ENCODE measurements at regions not wholly inside any gene's neighbourhood (a gene's known extent, or its start where the extent isn't known, plus 50 kb on each side); places are given as distances from the start of the nearest gene placed in this dataset.

DNA sequence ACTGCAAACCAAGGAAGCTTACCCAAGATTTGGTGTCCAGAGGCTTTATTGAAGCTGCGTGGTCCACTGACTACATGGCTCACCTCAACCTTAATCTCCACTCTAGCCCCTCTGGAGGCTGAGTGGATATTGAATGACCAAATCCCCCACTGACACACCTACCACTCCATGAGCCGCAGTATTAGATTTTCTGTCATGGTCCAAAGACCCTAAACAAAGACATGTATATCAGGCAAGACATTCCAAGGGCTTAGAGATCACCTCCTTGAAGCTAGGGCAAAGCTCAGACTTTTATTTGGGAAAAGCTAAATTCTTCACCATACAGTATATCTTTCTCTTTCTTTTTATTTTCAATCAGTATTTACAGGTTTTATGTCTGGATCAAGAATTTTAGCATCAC is 346.2 kb upstream of the CTNND2 start:
- TF ChIP-seq EP300 (IDR thresholded peaks at IDR 0.05), result no peak
- no peak for TF ChIP-seq POLR2A (IDR thresholded peaks at IDR 0.05)
- TF ChIP-seq POLR2AphosphoS5 (IDR thresholded peaks at IDR 0.05), result no peak
- TF ChIP-seq, protein P1, sequence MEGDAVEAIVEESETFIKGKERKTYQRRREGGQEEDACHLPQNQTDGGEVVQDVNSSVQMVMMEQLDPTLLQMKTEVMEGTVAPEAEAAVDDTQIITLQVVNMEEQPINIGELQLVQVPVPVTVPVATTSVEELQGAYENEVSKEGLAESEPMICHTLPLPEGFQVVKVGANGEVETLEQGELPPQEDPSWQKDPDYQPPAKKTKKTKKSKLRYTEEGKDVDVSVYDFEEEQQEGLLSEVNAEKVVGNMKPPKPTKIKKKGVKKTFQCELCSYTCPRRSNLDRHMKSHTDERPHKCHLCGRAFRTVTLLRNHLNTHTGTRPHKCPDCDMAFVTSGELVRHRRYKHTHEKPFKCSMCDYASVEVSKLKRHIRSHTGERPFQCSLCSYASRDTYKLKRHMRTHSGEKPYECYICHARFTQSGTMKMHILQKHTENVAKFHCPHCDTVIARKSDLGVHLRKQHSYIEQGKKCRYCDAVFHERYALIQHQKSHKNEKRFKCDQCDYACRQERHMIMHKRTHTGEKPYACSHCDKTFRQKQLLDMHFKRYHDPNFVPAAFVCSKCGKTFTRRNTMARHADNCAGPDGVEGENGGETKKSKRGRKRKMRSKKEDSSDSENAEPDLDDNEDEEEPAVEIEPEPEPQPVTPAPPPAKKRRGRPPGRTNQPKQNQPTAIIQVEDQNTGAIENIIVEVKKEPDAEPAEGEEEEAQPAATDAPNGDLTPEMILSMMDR (IDR thresholded peaks at IDR 0.05), result no peak
- no peaks in the 10 kb centered on the region for H3K27me3 ChIP-seq
- H3K36me3 ChIP-seq, result no peaks in the 10 kb centered on the region
- no peak overlapping the region for H3K27ac ChIP-seq
- no peak for DNase-seq (ENCODE audit: low spot score in 2 of 2)
- no peaks in the 10 kb centered on the region for H3K9me3 ChIP-seq
- H3K4me3 ChIP-seq, result no peak overlapping the region
- no peaks in the 10 kb centered on the region for H3K4me1 ChIP-seq
- WGBS, result 92% methylated on average over 2 of the region's 2 CpGs

DNA sequence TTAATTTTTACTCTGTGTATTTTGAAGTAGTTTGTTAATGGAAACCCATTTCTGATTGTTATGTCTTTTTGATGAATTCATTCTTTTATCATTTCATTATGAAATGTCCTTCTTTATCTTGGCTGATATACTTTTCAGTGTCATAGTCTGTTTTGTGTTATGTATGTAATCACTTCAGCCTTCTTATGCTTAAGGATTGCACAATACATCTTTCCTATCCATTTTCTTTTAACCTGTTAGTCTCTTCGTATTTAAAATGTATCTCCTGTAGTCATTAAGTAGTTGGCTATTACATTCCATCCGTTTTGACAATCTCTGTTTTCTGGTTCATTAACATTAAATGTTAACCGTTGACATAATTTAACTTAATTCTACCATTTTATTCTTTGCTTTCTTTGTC is 344.6 kb upstream of the CTNND2 start:
- Histone ChIP-seq H3K4me3 (no peak overlapping the region), H3K9me3 (no peaks in the 10 kb centered on the region), H3K27me3 (no peaks in the 10 kb centered on the region), H3K36me3 (no peaks in the 10 kb centered on the region), H3K4me1 (no peaks in the 10 kb centered on the region), H3K27ac (no peak overlapping the region)
- no peak for TF ChIP-seq POLR2A (IDR thresholded peaks at IDR 0.05)
- no peak for TF ChIP-seq EP300 (IDR thresholded peaks at IDR 0.05)
- TF ChIP-seq, protein P1 (IDR thresholded peaks at IDR 0.05), result no peak
- TF ChIP-seq POLR2AphosphoS5 (IDR thresholded peaks at IDR 0.05), result no peak
- DNase-seq (ENCODE audit: low spot score in 2 of 2), result no peak
- 83% methylated on average over 3 of the region's 3 CpGs for WGBS

DNA sequence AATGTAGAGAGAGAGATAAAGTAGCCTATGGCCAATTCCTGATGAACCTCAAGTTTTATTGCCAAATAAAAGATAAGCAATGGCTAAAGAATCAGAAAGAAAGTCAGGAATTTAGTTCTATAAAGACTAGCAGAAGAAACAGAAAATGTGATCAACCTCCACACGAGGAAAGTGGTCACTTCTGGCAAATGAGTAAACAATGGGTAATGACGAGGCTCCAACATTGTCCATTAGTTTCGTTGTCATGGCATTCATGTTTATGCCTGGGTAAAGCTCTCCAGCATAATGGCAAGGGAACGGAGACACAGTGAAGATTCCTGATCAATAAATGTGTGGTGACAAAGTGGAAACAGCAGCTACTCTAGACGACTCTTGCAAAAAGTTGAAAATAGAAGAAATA is 341.8 kb upstream of the CTNND2 start:
- TF ChIP-seq POLR2AphosphoS5 (IDR thresholded peaks at IDR 0.05) (no peak), POLR2A (IDR thresholded peaks at IDR 0.05) (no peak), EP300 (IDR thresholded peaks at IDR 0.05) (no peak)
- TF ChIP-seq, protein P1 (IDR thresholded peaks at IDR 0.05), result no peak
- WGBS, result 84% methylated on average over 5 of the region's 5 CpGs
- no peak for DNase-seq (ENCODE audit: low spot score in 2 of 2)
- no peak overlapping the region for H3K27ac ChIP-seq
- H3K4me3 ChIP-seq, result no peak overlapping the region
- H3K4me1 ChIP-seq, result no peaks in the 10 kb centered on the region
- no peaks in the 10 kb centered on the region for H3K27me3 ChIP-seq
- no peaks in the 10 kb centered on the region for H3K36me3 ChIP-seq
- no peaks in the 10 kb centered on the region for H3K9me3 ChIP-seq

DNA sequence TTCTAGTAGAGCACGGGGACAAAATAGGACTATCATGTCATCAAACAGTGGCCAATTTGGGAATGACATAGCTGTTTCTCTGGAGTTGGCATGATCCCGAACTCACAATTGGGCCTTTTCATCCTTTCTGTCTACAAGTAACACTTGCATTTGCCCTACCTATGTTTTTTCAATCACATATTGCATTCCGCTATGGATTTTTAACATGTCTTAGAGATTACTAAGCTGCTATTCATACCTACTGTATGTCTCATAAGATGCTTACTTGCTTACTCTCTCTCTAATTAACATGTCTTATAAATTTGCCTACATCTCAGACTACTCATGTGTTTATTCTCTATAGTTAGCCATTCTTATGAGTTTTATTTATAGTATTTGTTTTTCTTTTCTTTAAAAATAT is 341.2 kb upstream of the CTNND2 start:
- no peaks in the 10 kb centered on the region for H3K4me1 ChIP-seq
- H3K9me3 ChIP-seq, result no peaks in the 10 kb centered on the region
- WGBS, result 87% methylated on average over 3 of the region's 3 CpGs
- no peak for DNase-seq (ENCODE audit: low spot score in 2 of 2)
- H3K36me3 ChIP-seq, result no peaks in the 10 kb centered on the region
- TF ChIP-seq POLR2AphosphoS5 (IDR thresholded peaks at IDR 0.05) (no peak), EP300 (IDR thresholded peaks at IDR 0.05) (no peak), POLR2A (IDR thresholded peaks at IDR 0.05) (no peak)
- TF ChIP-seq, protein P1 (IDR thresholded peaks at IDR 0.05), result no peak
- no peak overlapping the region for H3K27ac ChIP-seq
- H3K4me3 ChIP-seq, result no peak overlapping the region
- no peaks in the 10 kb centered on the region for H3K27me3 ChIP-seq

DNA sequence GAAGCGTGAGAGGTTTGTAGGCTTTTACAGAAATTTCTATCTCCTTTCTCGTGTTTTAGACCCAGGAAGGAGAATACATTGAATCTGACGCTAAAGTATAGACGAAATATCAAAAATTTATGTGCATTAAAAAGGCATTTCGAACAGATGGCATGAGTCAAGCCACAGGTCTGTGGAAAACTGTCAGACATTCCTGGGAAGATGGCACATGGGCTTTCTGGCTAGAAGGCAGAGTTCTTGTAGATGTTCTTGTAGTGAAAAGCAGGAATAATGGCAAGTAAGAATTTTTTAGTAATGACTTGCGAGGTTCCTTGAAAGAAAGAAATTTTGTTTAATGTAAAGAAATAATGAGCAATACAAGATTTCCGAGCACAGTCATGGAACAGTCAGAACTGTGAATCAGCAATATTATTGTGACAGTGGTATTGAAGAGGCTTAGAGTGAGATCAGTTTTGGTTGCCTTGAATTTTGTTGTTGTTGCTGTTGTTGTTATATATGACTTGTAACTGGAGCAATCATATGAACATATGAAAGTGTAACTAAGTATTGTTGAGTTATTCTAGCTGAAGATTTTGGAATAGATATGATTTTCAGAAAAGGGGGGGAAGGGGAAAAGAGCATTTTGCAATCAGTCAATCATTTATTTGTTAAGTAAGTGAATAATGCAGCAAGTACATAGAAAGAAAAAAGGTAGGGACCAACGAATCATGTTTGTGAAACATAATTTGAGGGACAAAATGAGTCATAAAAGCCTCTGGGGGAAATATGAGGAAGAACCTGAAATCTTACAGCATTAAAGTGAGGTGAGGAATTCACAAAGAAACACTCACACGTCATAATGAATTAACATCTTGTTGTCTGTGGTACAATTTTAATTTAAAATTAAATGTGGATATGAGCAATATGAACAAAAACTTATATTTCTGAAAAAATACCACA is 339.0 kb upstream of the CTNND2 start:
- 73% methylated on average over 9 of the region's 9 CpGs for WGBS
- no peaks in the 10 kb centered on the region for H3K36me3 ChIP-seq
- no peak for TF ChIP-seq POLR2A (IDR thresholded peaks at IDR 0.05)
- TF ChIP-seq, protein P1 (IDR thresholded peaks at IDR 0.05), result no peak
- no peak for TF ChIP-seq POLR2AphosphoS5 (IDR thresholded peaks at IDR 0.05)
- no peak for TF ChIP-seq EP300 (IDR thresholded peaks at IDR 0.05)
- H3K4me3 ChIP-seq, result no peak overlapping the region
- no peak overlapping the region for H3K27ac ChIP-seq
- no peaks in the 10 kb centered on the region for H3K9me3 ChIP-seq
- no peaks in the 10 kb centered on the region for H3K4me1 ChIP-seq
- DNase-seq (ENCODE audit: low spot score in 2 of 2), result no peak
- no peaks in the 10 kb centered on the region for H3K27me3 ChIP-seq
